ENCODE measurements at regions not wholly inside any gene's neighbourhood (a gene's known extent, or its start where the extent isn't known, plus 50 kb on each side); places are given as distances from the start of the nearest gene placed in this dataset.

DNA sequence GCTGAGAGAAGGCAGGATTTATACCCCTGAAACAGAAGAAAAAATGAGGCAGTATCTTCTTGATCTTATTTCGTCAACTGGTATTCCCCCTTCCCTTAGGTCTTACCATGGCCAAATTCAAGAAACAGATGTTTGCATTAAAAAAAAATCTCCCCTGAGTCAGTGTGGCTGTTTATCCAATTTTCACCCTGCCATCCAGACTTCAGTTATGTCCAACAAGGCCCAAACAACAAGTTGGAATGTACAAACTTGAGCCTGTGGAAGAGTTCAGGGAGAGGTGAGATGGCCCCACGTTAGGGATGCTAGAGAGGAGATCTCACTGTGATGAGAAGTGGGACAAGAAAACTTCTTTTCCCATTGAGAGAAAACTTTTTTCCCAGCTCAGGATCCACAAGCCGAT lies 147.2 kb upstream of the PROX1 start:
- Histone ChIP-seq H3K79me2 (ENCODE audit: insufficient read depth, low read length) (no peaks in the 10 kb centered on the region), H3K27me3 (ENCODE audit: insufficient read depth, low read length) (no peaks in the 10 kb centered on the region), H2AFZ (ENCODE audit: low read length) (no peak overlapping the region), H3K9me3 (ENCODE audit: low read length) (no peaks in the 10 kb centered on the region), H3K9ac (ENCODE audit: low read length) (no peak overlapping the region), H3K4me3 (ENCODE audit: low read depth, low read length, poor library complexity, severe bottlenecking) (no peak overlapping the region), H3F3A (ENCODE audit: insufficient read depth, low read length) (no peaks in the 10 kb centered on the region), H3K27ac (ENCODE audit: low read depth, low read length, poor library complexity, severe bottlenecking) (no peak overlapping the region), H4K20me1 (ENCODE audit: insufficient read depth, low read length) (no peaks in the 10 kb centered on the region), H3K36me3 (ENCODE audit: insufficient read depth, low read length) (no peaks in the 10 kb centered on the region), H3K9me2 (ENCODE audit: low read depth, low read length) (no peaks in the 10 kb centered on the region), H3K4me2 (ENCODE audit: low read length) (no peak overlapping the region), H3K4me1 (ENCODE audit: insufficient read depth, low read length, severe bottlenecking) (no peaks in the 10 kb centered on the region)
- no peak for TF ChIP-seq EZH2 (IDR thresholded peaks at IDR 0.05; ENCODE audit: borderline replicate concordance, low read length)
- TF ChIP-seq, protein P1, sequence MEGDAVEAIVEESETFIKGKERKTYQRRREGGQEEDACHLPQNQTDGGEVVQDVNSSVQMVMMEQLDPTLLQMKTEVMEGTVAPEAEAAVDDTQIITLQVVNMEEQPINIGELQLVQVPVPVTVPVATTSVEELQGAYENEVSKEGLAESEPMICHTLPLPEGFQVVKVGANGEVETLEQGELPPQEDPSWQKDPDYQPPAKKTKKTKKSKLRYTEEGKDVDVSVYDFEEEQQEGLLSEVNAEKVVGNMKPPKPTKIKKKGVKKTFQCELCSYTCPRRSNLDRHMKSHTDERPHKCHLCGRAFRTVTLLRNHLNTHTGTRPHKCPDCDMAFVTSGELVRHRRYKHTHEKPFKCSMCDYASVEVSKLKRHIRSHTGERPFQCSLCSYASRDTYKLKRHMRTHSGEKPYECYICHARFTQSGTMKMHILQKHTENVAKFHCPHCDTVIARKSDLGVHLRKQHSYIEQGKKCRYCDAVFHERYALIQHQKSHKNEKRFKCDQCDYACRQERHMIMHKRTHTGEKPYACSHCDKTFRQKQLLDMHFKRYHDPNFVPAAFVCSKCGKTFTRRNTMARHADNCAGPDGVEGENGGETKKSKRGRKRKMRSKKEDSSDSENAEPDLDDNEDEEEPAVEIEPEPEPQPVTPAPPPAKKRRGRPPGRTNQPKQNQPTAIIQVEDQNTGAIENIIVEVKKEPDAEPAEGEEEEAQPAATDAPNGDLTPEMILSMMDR (IDR thresholded peaks at IDR 0.05; ENCODE audit: low read length), result no peak

DNA sequence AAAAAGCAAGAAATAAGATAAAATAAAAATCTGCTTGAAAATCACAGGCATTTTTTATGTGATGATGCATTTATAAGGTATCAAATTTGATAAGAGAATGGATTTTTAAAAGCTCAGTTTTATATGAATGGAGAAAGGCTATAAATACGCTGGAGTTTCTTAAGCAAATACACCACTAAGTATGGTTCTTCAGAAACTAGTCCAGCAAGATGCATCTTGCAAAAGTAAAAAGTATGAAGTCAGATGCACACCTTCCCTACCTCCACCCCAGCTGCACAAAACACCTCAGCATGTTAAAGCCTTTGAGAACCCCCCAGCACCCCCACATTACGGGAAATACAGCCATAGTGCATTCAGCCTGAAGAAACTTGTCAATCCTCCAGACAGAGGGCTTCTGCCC lies 143.1 kb upstream of the PROX1 start:
- no peaks in the 10 kb centered on the region for H3F3A ChIP-seq (ENCODE audit: insufficient read depth, low read length)
- H3K9me3 ChIP-seq (ENCODE audit: low read length), result no peaks in the 10 kb centered on the region
- no peak overlapping the region for H2AFZ ChIP-seq (ENCODE audit: low read length)
- H3K9me2 ChIP-seq (ENCODE audit: low read depth, low read length), result no peaks in the 10 kb centered on the region
- TF ChIP-seq, protein P1 (IDR thresholded peaks at IDR 0.05; ENCODE audit: low read length), result no peak
- no peak for TF ChIP-seq EZH2 (IDR thresholded peaks at IDR 0.05; ENCODE audit: borderline replicate concordance, low read length)
- no peak overlapping the region for H3K4me3 ChIP-seq (ENCODE audit: low read depth, low read length, poor library complexity, severe bottlenecking)
- H4K20me1 ChIP-seq (ENCODE audit: insufficient read depth, low read length), result no peaks in the 10 kb centered on the region
- no peaks in the 10 kb centered on the region for H3K79me2 ChIP-seq (ENCODE audit: insufficient read depth, low read length)
- no peak overlapping the region for H3K9ac ChIP-seq (ENCODE audit: low read length)
- no peaks in the 10 kb centered on the region for H3K4me1 ChIP-seq (ENCODE audit: insufficient read depth, low read length, severe bottlenecking)
- H3K36me3 ChIP-seq (ENCODE audit: insufficient read depth, low read length), result no peaks in the 10 kb centered on the region
- no peaks in the 10 kb centered on the region for H3K27me3 ChIP-seq (ENCODE audit: insufficient read depth, low read length)
- H3K27ac ChIP-seq (ENCODE audit: low read depth, low read length, poor library complexity, severe bottlenecking), result no peak overlapping the region
- no peak overlapping the region for H3K4me2 ChIP-seq (ENCODE audit: low read length)

DNA sequence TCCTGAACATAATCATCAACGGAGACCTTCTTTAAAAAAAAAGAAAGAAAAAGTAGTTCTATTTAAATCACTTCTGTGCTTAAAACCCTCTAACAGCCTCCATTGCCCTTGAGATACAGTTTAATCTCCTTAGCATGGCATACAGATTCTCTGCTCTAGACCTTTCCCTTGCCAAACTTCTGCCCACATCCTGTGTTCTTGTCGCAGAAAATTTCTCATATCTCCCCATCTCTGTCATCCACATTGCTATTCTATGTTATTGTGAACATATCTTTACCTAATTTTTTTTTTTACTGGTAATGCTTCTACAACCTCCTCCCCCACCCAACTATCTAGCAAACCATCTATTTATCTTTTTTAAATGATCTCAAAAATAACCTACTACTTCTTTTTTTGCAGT lies 135.7 kb upstream of the PROX1 start:
- TF ChIP-seq EZH2 (IDR thresholded peaks at IDR 0.05; ENCODE audit: borderline replicate concordance, low read length), result no peak
- TF ChIP-seq, protein P1 (IDR thresholded peaks at IDR 0.05; ENCODE audit: low read length), result no peak
- Histone ChIP-seq H3K36me3 (ENCODE audit: insufficient read depth, low read length) (no peaks in the 10 kb centered on the region), H3K4me2 (ENCODE audit: low read length) (no peak overlapping the region), H4K20me1 (ENCODE audit: insufficient read depth, low read length) (no peaks in the 10 kb centered on the region), H3K4me3 (ENCODE audit: low read depth, low read length, poor library complexity, severe bottlenecking) (no peak overlapping the region), H3K9me2 (ENCODE audit: low read depth, low read length) (no peaks in the 10 kb centered on the region), H2AFZ (ENCODE audit: low read length) (no peak overlapping the region), H3F3A (ENCODE audit: insufficient read depth, low read length) (no peaks in the 10 kb centered on the region), H3K79me2 (ENCODE audit: insufficient read depth, low read length) (no peaks in the 10 kb centered on the region), H3K27me3 (ENCODE audit: insufficient read depth, low read length) (no peaks in the 10 kb centered on the region), H3K9ac (ENCODE audit: low read length) (no peak overlapping the region), H3K4me1 (ENCODE audit: insufficient read depth, low read length, severe bottlenecking) (no peaks in the 10 kb centered on the region), H3K27ac (ENCODE audit: low read depth, low read length, poor library complexity, severe bottlenecking) (no peak overlapping the region), H3K9me3 (ENCODE audit: low read length) (no peaks in the 10 kb centered on the region)

Measured in OCI-LY1 (cell line).